ENCODE measurements at regions not wholly inside any gene's neighbourhood (a gene's known extent, or its start where the extent isn't known, plus 50 kb on each side); places are given as distances from the start of the nearest gene placed in this dataset.
"Not testable (repeated sequence)": the region's sequence is repeated elsewhere in the genome, so short reads cannot be mapped to it uniquely, and the experiment has no call there.

GRCh38 chr4:166153548-166153947 is 280.5 kb downstream of the TLL1 start:
- no peak for ATAC-seq
- DNase-seq = no peak

GRCh38 chr4:166162327-166162726 is 289.3 kb downstream of the TLL1 start:
- ATAC-seq (no peak), DNase-seq (no peak)

DNA sequence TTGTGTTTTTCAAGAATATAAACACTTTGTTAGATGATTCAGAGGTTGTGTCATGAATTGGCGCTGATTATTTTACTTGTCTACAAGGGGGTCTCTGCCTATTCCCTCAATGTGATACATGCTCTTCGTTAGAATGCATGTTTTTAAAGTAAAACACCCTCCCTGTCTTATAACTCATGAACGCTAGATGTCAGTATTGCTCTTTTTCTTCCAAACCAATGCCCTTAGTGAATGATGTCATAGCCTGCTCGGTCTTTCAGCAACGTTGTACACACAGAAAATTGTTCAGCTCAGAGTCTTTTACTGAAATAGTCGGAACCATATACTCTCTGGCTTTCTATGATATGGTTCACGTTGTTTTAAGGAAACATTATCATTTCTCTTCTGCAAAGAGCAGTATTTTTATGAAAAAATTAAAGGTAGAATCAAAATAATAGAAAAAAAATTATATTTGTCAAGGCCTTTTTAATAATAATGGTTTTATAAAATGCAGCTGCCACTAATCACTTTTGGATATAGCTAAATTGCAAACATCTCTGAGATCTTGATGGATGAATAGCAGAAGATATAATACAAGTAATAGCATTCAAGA is 292.9 kb downstream of the TLL1 start:
- ATAC-seq (peak; percentile 66), DNase-seq (no peak)

- DNase-seq = no peak
- no peak for ATAC-seq
Observed at GRCh38 chr4:166169111-166169510, 296.1 kb downstream of the TLL1 start.

- DNase-seq (no peak), ATAC-seq (no peak)
Observed at GRCh38 chr4:166172619-166173018, 299.6 kb downstream of the TLL1 start.

DNA sequence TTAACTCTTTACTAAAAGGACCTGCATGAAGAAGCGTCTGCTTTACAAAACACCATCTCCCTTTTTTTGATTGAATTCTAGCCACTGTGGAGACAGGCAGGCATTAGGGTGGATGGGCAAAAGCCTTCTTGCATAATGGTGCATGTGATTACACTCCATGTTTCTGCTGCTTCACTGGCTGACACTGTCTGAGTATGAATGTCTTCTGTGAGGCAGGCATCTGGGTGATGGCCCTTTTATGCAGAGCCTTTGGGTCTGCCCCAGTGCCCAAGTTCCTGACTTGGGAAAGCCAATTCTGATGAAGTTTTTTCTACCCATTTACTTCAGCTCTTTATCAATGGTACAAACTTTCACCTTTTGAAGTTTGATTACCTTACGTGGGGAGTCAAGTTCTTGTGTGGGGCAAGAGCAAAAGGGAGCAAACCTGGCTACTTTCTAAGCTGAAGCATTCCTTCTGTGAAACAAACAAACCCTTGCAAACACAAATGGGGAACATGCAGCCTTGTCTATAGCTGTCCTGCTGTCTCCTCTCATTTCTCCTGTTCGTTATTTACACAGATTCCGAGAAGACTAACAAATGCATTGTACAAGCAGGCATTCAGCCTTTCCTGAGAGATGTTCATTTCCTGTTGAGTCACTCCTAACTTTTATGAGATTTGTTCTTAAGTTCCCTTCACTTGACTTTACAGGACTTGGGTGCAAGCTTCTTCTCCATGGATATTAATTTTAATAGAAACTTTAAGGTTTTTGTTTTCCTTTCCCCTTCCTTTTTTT is 301.9 kb downstream of the TLL1 start:
- no peak for ATAC-seq
- DNase-seq = no peak

GRCh38 chr4:166182145-166182544 is 309.1 kb downstream of the TLL1 start:
- DNase-seq (no peak), ATAC-seq (no peak)

DNA sequence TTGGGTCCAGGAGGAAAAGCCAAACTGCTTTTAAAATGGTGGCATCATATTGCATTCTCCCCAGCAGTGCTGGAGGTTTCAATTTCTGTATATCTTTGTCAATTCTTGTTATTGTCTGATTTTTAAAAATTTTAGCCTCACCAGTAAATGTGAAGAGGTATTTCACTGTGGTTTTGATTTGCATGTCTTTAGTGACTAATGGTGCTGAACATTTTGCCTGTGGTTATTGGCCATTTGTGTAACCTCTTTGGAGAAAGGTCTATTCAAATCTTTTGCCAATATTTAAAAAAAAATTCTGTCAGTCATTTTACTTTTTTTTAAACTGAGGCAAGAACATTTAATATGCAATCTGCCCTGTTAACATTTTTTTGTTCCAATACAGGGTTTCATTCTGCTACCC is 322.1 kb downstream of the TLL1 start:
- DNase-seq = no peak
- ATAC-seq = no peak

GRCh38 chr4:166197166-166197565 is 324.1 kb downstream of the TLL1 start:
- DNase-seq (no peak), ATAC-seq (no peak)

- no peak for DNase-seq
Observed at GRCh38 chr4:166198041-166198440, 325.0 kb downstream of the TLL1 start.

GRCh38 chr4:166198516-166199310 is 325.7 kb downstream of the TLL1 start:
- DNase-seq = no peak
- ATAC-seq = no peak

More at GRCh38 chr4:166198041-166198440, 325.0 kb downstream of the TLL1 start:
- ATAC-seq = no peak

DNA sequence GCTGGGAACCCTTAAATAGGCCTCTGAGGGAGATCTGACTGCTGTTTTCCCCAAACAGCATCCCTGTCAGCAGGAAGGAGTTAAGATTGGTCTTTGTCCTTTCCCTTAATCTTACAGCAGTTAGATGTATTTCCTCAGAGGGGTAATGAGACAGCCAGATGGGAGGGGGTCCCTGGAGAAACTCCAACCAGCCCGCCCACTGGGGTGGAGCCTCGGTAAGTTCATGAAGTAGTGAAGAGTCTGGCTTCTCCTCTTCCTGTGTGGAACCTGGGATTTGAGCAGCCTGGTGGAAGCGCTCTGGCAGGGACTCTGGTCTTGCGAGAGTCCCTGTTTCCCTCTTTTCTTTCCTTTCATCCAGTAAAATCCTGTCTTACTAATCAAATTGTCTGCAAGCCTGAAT is 330.0 kb downstream of the TLL1 start:
- ATAC-seq = no peak
- DNase-seq = no peak

DNA sequence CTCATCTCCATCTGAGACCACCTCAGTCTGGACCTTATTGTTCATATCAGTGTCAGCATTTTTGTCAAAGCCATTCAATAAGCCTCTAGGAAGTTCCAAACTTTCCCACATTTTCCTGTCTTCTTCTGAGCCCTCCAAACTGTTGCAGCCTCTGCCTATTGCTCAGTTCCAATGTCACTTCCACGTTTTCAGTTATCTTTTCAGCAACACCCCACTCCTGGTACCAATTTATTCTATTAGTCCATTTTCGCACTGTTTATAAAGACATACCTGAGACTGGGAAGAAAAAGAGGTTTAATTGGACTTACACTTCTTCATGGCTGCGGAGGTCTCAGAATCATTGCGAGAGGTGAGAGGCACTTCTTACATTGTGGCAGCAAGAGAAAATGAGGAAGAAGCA is 339.3 kb downstream of the TLL1 start:
- ATAC-seq, DNase-seq: not testable (repeated sequence)

DNA sequence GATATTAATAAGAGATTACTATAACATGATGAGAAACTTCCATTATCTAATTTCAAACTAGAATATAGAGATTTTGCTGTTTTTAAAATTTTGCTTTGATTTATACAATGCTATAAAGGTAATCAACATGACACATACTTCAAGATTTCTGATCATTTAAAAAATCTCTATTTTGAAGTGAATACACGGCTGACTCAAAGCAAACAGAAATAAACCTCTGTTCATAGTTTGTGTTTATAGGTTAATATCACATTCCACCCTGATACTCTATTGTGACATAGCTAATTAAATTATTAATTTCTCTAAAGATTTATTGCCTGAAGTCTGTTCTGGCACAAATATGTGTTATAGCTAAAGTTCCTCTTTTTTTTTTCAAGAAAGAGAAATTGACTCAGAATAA is 349.2 kb downstream of the TLL1 start:
- DNase-seq (no peak), ATAC-seq (no peak)

- ATAC-seq (no peak), DNase-seq (no peak)
Observed at GRCh38 chr4:166228112-166228511, 355.1 kb downstream of the TLL1 start.

GRCh38 chr4:166229799-166230198 is 356.8 kb downstream of the TLL1 start:
- ATAC-seq (no peak), DNase-seq (no peak)

DNA sequence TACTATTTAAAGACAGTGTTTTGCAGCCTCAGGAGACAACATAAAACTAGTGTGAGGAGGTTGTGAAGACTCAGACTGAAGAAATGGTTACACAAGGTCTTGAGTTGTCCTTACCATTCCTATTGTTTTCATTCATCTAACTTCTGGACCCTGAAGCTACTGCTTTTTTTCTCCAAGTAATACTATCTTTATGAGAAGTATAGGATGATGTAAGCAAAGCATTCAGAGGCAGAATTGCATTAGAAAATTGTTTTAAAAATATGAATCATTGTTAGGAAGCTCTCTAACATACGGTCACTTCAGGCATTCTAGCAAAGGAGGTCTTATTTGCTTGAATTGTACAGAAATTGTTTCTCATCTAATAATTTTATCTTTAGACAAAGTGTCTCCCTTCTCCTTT is 357.8 kb downstream of the TLL1 start:
- ATAC-seq (no peak), DNase-seq (no peak)

DNA sequence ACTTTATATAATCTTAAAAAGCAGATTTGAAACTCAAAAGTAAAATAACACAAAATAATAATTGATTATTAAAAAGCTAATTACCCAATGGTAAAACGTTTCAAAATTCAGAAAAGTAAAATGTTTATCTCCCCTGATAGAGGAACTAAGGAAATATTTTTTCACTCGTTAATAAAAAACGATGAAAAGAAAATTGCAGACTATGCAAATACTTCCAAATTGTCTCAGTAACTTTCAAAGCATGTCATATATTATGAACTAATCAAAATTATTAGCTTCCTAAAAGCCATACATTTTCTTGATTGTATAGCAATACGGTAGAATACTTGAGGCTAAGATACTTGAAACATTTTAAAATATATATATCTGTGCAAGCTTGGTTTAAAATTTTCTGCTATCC is 366.3 kb downstream of the TLL1 start:
- DNase-seq (no peak), ATAC-seq (no peak)

- DNase-seq (no peak), ATAC-seq (no peak)
Observed at GRCh38 chr4:166252487-166253402, 379.7 kb downstream of the TLL1 start.

DNA sequence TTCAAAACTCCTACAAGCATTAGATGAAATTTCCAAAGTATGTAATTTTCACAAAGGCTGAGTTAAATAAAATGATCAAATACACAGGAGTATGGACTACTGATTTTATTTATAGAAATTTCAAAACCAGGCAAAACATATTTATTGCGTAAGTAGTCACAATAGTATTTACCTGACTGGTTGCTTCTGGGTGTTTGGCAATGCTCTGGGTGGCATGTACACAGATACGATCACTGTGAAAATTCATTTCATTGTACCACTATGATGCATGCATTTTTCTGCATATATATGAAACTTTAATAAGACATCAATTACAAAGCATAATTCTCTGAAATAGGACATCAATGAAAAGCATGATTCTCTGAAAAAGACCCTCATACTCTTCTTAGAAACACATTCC is 384.2 kb downstream of the TLL1 start:
- ATAC-seq (no peak), DNase-seq (no peak)

GRCh38 chr4:166257891-166258290 is 384.9 kb downstream of the TLL1 start:
- no peak for ATAC-seq
- DNase-seq = no peak

DNA sequence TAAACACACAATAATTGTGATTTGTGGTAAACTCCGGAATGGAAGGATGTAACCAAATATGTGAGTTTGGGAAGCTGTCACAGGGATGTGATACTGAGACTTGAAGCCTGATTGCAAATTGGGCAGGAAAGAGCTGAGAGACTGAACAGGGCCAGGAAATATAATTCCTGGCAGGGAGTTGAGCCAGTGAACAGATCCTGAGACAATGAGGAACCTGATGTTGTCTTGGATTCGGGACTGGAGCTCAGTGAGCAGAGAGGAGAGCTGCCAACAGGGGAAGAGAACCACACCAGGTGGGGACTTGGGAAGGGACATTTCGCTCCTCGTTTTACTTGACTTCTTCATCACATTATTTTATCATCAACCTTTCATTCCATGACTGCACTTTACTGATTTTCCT is 386.0 kb downstream of the TLL1 start:
- no peak for DNase-seq
- no peak for ATAC-seq
